Iris pigment epithelial cell (primary cell): ENCODE measurements at regions not wholly inside any gene's neighbourhood (a gene's known extent, or its start where the extent isn't known, plus 50 kb on each side); places are given as distances from the start of the nearest gene placed in this dataset.
"Not testable (repeated sequence)": the region's sequence is repeated elsewhere in the genome, so short reads cannot be mapped to it uniquely, and the experiment has no call there.

Source experiments
- DNase-seq: peaks from one replicate; pipeline ENCODE4 v3.0.0-alpha.2; 2011; ENCODE audit warnings: low read depth

GRCh38 chr2:150101947-150102346 is 385.5 kb downstream of the RND3 start:
- DNase-seq, result no peak

- DNase-seq, result no peak
These were observed 386.6 kb downstream of the RND3 start for GRCh38 chr2:150100834-150101233.

GRCh38 chr2:150100336-150100735 is 387.1 kb downstream of the RND3 start:
- DNase-seq, result no peak

- DNase-seq, result no peak
These were observed 387.7 kb downstream of the RND3 start for GRCh38 chr2:150099805-150100204.

GRCh38 chr2:150097901-150098531 is 389.5 kb downstream of the RND3 start:
- peak; percentile 65 for DNase-seq

GRCh38 chr2:150097402-150097801 is 390.1 kb downstream of the RND3 start:
- DNase-seq, result no peak

GRCh38 chr2:150095361-150096095 is 391.9 kb downstream of the RND3 start:
- no peak for DNase-seq

GRCh38 chr2:150091846-150092245 is 395.6 kb downstream of the RND3 start:
- DNase-seq, result no peak

- no peak for DNase-seq
These were observed 397.4 kb downstream of the RND3 start for GRCh38 chr2:150090031-150090430.

- peak; percentile 26 for DNase-seq
These were observed 398.9 kb downstream of the RND3 start for GRCh38 chr2:150088538-150088937.

- no peak for DNase-seq
These were observed 402.0 kb downstream of the RND3 start for GRCh38 chr2:150085478-150085877.

- no peak for DNase-seq
These were observed 405.5 kb downstream of the RND3 start for GRCh38 chr2:150081775-150082481.

GRCh38 chr2:150076281-150076680 is 411.2 kb downstream of the RND3 start:
- DNase-seq, result peak; percentile 69

GRCh38 chr2:150075831-150076230 is 411.6 kb downstream of the RND3 start:
- peak; percentile 83 for DNase-seq

- DNase-seq, result no peak
These were observed 421.0 kb downstream of the RND3 start for GRCh38 chr2:150066490-150066889.

- no peak for DNase-seq
These were observed 423.4 kb downstream of the RND3 start for GRCh38 chr2:150063931-150064548.

GRCh38 chr2:150063432-150063889 is 424.0 kb downstream of the RND3 start:
- DNase-seq, result peak; percentile 76

- DNase-seq, result no peak
These were observed 425.1 kb downstream of the RND3 start for GRCh38 chr2:150062416-150062815.

GRCh38 chr2:150060341-150060740 is 427.1 kb downstream of the RND3 start:
- DNase-seq, result no peak

- DNase-seq, result not testable (repeated sequence)
These were observed 427.8 kb downstream of the RND3 start for GRCh38 chr2:150059676-150060075.

GRCh38 chr2:150052457-150052856 is 435.0 kb downstream of the RND3 start:
- DNase-seq, result no peak

- DNase-seq, result no peak
These were observed 436.5 kb downstream of the RND3 start for GRCh38 chr2:150051004-150051403.

- DNase-seq, result no peak
These were observed 437.4 kb downstream of the RND3 start for GRCh38 chr2:150050036-150050435.
